Natural killer cell treated with Interleukin-12 subunit alpha and Interleukin-12 subunit beta and Interleukin-15 and Interleukin-18, amount 100 ng/mL, for 72 hours (primary cell): ENCODE measurements at regions not wholly inside any gene's neighbourhood (a gene's known extent, or its start where the extent isn't known, plus 50 kb on each side); places are given as distances from the start of the nearest gene placed in this dataset.

Experiments
- ATAC-seq, 2 donors: fragments of 150-1000 bp; cut with Tn5 transposase in 1 of 2; sonication (Bioruptor Pico), chemical (Tn5 transposase) in 1 of 2; 2 replicates each; pipeline ENCODE4 v1.10.0; 2021
- DNase-seq: peaks from one replicate; pipeline ENCODE4 v3.0.0; 2022; ENCODE audit warnings: low spot score
- H3K27ac Mint-ChIP-seq, 2 donors: 1 replicate in 1 of 2; 2 replicates in 1 of 2; pipeline ENCODE4 v1.8.0; 2022; ENCODE audit warnings: mixed read lengths in 2 of 2, mild to moderate bottlenecking in 1 of 2, moderate library complexity in 1 of 2
- H3K27me3 Mint-ChIP-seq, 2 donors: 1 replicate in 1 of 2; 2 replicates in 1 of 2; pipeline ENCODE4 v1.8.0; 2022; ENCODE audit warnings: mixed read lengths in 2 of 2
- H3K36me3 Mint-ChIP-seq: one replicate; pipeline ENCODE4 v1.8.0; 2022; ENCODE audit warnings: mixed read lengths
- H3K4me1 Mint-ChIP-seq, 2 donors: 1 replicate in 1 of 2; 2 replicates in 1 of 2; pipeline ENCODE4 v1.8.0; 2022; ENCODE audit warnings: low read depth in 2 of 2, mixed read lengths in 2 of 2, mild to moderate bottlenecking in 1 of 2
- H3K4me3 Mint-ChIP-seq: one replicate; pipeline ENCODE4 v1.8.0; 2022; ENCODE audit warnings: mixed read lengths
- H3K9me3 Mint-ChIP-seq: 2 replicates; pipeline ENCODE4 v1.8.0; 2022; ENCODE audit warnings: mixed read lengths

DNA sequence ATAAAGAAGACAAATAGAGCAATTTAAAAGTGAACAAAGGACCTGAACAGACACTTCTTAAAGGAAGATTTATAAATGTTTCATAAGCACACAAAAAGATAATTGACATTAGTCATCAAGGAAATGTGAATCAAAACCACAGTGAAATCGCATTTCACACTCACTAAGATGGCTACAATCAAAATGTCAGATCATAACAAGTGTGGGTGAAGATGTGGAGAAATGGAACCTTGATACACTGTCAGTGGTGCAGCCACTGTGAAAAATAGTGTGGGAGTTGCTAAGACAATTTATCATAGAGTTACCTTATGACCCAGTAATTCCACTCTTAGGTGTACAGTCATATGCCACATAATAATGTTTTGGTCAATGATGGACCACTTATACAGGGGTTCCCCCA, 54.5 kb upstream of the HTR4 start:
- Mint-ChIP-seq H3K9me3 (no peaks in the 10 kb centered on the region), H3K36me3 (peaks cover 11% of the 10 kb centered on the region), H3K4me3 (no peak overlapping the region), H3K4me1 (peaks cover 16 to 24% of the 10 kb centered on the region in 2 donors), H3K27ac (peak overlapping the region in 1 of 2 donors; percentile 45), H3K27me3 (peaks cover 18 to 23% of the 10 kb centered on the region in 2 donors)
- no peak for DNase-seq
- ATAC-seq, result peak; percentile 93 to 97

DNA sequence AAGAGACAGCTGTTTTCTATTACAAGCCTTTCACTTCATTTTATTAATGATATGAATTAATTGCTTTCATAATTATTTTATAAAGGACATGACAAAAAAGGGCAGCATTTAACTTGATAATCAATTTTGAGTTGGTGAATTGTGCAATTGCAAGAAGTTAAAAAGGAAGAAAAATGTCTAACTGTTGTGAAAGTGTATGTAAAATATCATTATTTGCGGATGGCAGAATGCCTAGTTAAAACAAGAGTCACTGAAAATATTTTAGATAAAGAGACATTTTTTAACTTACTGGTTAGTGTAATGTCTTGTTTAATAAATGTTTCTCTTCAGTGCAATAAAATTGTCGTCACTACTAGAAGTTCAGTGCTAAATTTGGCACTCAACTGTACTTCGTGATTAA, 57.6 kb upstream of the HTR4 start:
- Mint-ChIP-seq H3K4me1 (peaks cover 27 to 37% of the 10 kb centered on the region in 2 donors), H3K27me3 (peaks cover 16 to 27% of the 10 kb centered on the region in 2 donors), H3K4me3 (no peak overlapping the region), H3K27ac (no peak overlapping the region), H3K9me3 (peaks cover 4% of the 10 kb centered on the region), H3K36me3 (peaks cover 13% of the 10 kb centered on the region)
- no peak for DNase-seq
- no peak for ATAC-seq

DNA sequence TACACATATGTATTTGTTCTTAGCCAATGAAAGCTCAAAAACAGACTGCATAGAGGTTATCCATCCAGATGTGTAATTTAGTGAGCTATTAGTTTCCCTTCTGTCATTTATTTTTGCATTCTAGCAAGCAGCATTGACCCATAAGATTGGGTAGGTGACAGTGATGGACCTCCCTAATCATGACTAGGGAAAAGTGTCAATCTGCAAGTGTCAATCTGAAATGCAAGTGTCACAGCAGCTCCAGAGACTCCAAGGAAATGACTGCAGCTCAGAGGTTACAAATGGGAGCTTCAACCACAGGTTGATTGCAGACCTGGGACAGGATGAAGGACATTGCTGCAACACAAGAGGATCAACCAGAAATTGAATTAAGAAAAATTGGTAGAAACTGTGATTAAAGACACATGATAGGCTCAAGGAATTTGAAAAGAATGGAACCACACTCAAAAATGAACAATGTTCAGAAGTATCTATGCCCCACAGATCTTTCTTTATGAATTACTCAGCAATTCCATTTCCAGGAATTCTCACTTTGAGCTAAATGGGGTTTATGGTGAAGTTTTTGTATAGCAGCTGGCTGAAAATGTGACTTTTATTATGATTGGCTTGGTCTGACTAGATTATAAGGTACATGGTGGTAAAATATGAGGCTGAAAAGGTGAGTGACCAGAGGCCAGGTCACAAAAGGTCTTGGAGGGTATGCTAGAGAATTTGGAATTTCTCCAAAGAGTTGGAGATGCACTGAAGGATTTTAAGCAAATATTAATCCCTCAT, 59.6 kb upstream of the HTR4 start:
- peaks cover 13% of the 10 kb centered on the region for H3K36me3 Mint-ChIP-seq
- peaks cover 25 to 29% of the 10 kb centered on the region in 2 donors for H3K27me3 Mint-ChIP-seq
- ATAC-seq (peak; percentile 52 to 60), DNase-seq (no peak)
- peaks cover 4% of the 10 kb centered on the region for H3K9me3 Mint-ChIP-seq
- H3K4me3 Mint-ChIP-seq, result peak overlapping the region; percentile 0
- H3K4me1 Mint-ChIP-seq, result peaks cover 23% of the 10 kb centered on the region in 2 donors
- H3K27ac Mint-ChIP-seq, result no peak overlapping the region

DNA sequence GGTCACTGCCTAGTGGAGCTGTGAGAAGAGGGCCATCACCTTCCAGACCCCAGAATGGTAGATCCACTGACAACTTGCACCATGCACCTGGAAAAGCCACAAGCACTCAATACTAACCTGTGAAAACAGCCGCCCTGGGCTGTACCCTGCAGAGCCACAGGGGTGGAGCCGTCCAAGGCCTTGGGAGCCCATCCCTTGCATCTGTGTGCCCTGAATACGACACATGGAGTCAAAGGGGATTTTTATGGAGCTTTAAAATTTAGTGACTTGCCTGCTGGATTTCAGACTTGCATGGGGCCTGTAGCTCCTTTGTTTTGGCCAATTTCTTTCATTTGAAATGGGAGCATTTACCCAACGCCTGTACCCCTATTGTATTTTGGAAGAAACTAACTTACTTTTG, 62.4 kb upstream of the HTR4 start:
- no peak for DNase-seq

DNA sequence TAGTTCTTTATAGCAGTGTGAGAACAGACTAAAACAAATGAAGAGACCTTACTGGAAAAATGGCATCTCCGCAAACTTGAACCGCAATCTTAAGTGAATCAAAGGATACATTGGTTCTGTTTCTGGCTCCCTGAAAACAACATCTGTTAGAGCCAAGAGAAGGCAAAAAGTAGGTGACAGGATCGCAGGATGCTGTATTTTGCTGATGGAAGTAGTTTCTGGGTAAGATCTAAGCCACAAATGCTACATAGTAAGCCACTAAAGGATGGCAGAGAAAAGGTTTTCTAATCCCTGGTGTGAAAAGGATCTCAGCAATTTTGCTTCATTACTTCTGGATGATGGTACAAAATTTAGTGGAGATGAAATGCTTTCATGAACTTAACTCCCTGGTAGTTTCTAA, 63.3 kb upstream of the HTR4 start:
- no peak for ATAC-seq
- Mint-ChIP-seq H3K27me3 (peaks cover 29 to 36% of the 10 kb centered on the region in 2 donors), H3K4me3 (no peak overlapping the region), H3K27ac (no peak overlapping the region), H3K36me3 (peaks cover 6% of the 10 kb centered on the region), H3K4me1 (peaks cover 14 to 16% of the 10 kb centered on the region in 2 donors), H3K9me3 (peaks cover 4% of the 10 kb centered on the region)
- DNase-seq, result no peak

More for the DNA sequence above, 62.4 kb upstream of the HTR4 start:
- Mint-ChIP-seq H3K27me3 (peaks cover 31 to 39% of the 10 kb centered on the region in 2 donors), H3K4me1 (peaks cover 14 to 16% of the 10 kb centered on the region in 2 donors), H3K4me3 (no peak overlapping the region), H3K27ac (no peak overlapping the region), H3K36me3 (peaks cover 6% of the 10 kb centered on the region), H3K9me3 (peaks cover 4% of the 10 kb centered on the region)
- no peak for ATAC-seq

DNA sequence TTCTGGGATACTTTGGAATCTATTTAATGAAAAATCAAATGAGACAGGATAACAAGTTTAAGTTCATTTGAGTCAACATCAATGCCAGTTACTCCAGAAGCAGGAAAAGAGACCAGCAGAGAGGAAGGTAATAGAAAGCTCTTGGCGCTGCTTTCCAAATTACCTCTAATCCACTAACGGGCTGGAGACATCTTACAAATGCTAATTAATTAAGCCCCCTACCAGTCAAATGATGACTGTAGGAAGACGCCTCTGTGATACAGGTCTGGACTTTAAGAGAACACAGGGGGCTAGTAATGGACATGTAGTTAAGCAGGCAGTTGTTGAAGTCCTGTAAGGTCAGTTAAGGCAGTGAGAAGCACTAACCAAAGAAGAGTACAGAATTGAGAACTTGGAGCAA, 65.3 kb upstream of the HTR4 start:
- peaks cover 4% of the 10 kb centered on the region for H3K9me3 Mint-ChIP-seq
- H3K4me3 Mint-ChIP-seq, result no peak overlapping the region
- no peak overlapping the region for H3K27ac Mint-ChIP-seq
- H3K27me3 Mint-ChIP-seq, result peaks cover 32 to 39% of the 10 kb centered on the region in 2 donors
- peaks cover 6% of the 10 kb centered on the region for H3K36me3 Mint-ChIP-seq
- H3K4me1 Mint-ChIP-seq, result peaks cover 6 to 7% of the 10 kb centered on the region in 2 donors
- ATAC-seq (no peak), DNase-seq (no peak)

DNA sequence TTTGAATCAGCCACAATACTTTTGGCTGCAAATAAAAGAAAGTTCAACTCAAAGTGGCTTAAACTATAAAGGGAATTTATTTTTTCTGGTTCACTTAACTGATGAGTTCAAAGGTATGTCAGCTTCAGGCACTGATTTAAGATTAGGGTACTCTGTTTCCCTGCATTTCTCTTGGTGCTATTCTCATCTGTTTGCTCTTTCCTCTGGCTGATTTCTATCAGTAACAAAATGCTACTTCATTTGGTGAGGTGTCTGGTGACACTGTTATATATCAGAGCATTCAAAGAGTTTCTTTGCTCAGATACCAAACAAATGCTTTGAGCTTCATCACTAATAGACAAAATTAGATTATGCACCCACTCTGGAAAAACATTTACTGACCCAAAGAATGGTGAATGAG, 65.9 kb upstream of the HTR4 start:
- ATAC-seq (no peak), DNase-seq (no peak)
- peaks cover 0 to under 1% of the 10 kb centered on the region in 2 donors for H3K4me1 Mint-ChIP-seq
- peaks cover 29 to 38% of the 10 kb centered on the region in 2 donors for H3K27me3 Mint-ChIP-seq
- H3K36me3 Mint-ChIP-seq, result peaks cover under 1% of the 10 kb centered on the region
- no peak overlapping the region for H3K27ac Mint-ChIP-seq
- no peak overlapping the region for H3K4me3 Mint-ChIP-seq
- no peaks in the 10 kb centered on the region for H3K9me3 Mint-ChIP-seq

DNA sequence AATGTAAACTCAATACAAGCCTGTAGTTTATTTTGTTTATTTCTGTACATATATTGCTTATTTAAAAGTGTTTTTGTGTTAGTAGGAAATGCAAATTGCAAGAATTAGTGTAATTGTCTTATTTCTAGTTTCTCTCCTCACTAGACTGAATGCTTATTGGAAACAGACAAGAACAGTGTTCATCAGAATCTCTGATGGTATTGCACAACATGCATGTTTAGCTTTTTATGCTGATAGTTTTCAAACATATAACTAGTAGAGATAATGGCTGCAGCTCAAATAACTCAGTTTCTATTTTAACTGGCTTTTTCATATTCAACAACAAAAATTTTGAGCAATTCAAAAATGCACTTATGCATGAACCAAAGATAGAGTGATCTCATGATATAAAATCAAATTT, 68.8 kb upstream of the HTR4 start:
- ATAC-seq, result no peak
- H3K27ac Mint-ChIP-seq, result no peak overlapping the region
- no peaks in the 10 kb centered on the region for H3K4me1 Mint-ChIP-seq
- H3K4me3 Mint-ChIP-seq, result no peak overlapping the region
- no peak for DNase-seq
- peaks cover 25 to 38% of the 10 kb centered on the region in 2 donors for H3K27me3 Mint-ChIP-seq
- no peaks in the 10 kb centered on the region for H3K9me3 Mint-ChIP-seq
- H3K36me3 Mint-ChIP-seq, result no peaks in the 10 kb centered on the region

DNA sequence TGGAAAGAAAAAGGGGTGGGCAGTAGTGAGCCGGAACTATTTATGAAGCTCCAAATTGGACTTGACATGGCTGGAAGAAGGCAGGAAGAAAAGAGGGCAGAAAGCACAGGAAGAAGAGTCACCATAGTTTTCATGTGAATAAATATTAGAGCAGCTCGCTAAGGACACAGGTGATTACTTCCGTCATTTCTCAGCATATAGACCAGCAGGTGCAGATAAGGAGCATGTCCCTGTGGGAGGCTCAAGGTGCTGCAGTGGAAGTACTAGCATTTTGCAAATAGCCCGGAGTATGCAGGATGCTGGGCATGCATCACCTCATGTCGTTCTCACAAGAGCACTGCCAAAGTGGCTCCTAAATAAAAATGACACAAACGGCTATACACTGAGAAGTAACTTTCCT, 71.3 kb upstream of the HTR4 start:
- Mint-ChIP-seq H3K4me1 (peaks cover 0 to 3% of the 10 kb centered on the region in 2 donors), H3K36me3 (no peaks in the 10 kb centered on the region), H3K27me3 (peaks cover 13 to 21% of the 10 kb centered on the region in 2 donors), H3K4me3 (no peak overlapping the region), H3K27ac (no peak overlapping the region), H3K9me3 (no peaks in the 10 kb centered on the region)
- DNase-seq (no peak), ATAC-seq (no peak)

DNA sequence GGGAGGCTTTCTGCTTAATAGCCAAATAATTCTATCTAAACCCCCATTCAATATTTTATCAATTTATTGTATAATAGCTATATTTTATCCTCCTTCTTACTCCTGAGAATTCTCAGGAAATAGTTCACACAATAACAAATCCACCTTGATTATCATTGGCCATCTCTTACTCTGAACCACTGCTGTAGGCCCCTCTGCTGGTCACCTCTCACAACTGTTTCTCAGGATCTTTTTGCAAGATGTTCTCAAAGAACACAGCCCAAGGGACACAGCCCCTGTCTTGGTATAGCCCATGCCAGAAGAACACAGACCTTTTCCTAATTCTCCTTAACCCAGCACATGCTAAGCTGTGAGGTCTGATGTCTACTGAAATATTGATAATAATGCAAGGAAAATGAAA, 74.9 kb upstream of the HTR4 start:
- ATAC-seq, result no peak

DNA sequence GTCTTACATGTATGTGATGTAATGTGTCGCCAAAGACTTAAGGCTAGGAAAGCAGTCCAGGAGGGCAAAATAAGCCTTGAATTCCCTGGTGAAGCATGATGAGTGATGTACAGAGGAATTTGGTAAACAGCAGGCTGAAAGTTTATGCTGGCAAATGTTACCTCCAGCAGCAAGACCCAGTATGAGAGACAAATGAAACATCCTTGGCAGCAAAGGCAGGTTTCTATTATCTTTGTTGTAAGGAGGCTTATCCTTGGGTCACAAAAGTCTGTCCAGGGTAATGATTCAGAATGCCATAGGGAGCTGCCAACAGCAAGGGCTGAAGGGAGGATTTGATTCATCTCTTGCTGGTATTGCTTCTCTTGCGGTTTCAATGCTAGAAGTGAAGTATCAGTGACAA, 75.9 kb upstream of the HTR4 start:
- no peaks in the 10 kb centered on the region for H3K9me3 Mint-ChIP-seq
- peaks cover 4 to 32% of the 10 kb centered on the region in 2 donors for H3K4me1 Mint-ChIP-seq
- no peak overlapping the region for H3K27ac Mint-ChIP-seq
- H3K4me3 Mint-ChIP-seq, result no peak overlapping the region
- ATAC-seq, result no peak
- H3K27me3 Mint-ChIP-seq, result peaks cover 3 to 8% of the 10 kb centered on the region in 2 donors
- no peak for DNase-seq
- H3K36me3 Mint-ChIP-seq, result no peaks in the 10 kb centered on the region

More for the DNA sequence above, 74.9 kb upstream of the HTR4 start:
- Mint-ChIP-seq H3K27me3 (peaks cover 9 to 11% of the 10 kb centered on the region in 2 donors), H3K27ac (no peak overlapping the region), H3K4me3 (no peak overlapping the region), H3K36me3 (no peaks in the 10 kb centered on the region), H3K9me3 (no peaks in the 10 kb centered on the region), H3K4me1 (peaks cover 4 to 31% of the 10 kb centered on the region in 2 donors)
- no peak for DNase-seq

DNA sequence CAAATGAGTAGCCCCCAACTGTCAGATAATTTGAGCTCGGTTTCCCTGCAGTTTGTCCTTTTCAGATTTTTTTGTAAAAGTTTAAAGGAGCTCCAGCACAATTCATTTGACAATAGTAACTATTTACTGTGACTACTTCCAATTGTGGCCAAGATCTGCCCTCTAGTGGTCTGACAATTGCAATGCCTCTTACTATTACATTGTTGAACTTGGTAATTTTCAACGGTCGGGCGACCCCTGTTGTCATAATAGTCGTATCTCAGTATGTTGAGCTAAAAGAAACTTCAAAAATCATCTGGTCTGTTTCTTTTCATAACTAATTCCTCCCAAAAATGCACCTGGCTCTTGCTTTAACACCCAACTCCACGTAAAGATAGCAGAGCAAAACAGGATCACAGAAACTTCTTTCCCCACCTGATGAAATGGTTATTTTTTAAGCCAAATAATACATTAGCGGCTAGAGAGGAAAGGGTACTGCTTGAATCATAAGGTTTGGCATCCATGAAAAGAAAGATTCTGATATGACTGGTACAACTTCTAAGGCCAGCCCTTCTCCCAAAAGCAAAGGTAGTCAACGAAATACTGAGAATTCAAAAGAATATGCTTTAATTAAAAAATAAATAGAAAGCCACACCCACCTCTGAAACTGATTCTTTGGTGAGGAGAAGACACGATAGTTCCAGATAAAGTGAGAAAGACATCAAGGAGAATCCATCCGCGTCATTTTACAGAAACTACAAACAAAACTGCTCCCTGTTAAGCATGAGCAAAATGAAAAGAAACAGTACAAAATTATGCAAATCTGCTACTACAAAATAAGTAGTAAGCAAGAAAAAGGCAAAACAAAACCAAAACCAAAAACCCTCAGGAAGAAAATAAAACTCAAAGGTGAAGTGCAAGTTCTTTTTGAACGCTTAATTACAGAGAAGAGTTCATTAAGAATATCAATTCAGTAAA, 76.9 kb upstream of the HTR4 start:
- Mint-ChIP-seq H3K9me3 (no peaks in the 10 kb centered on the region), H3K4me1 (peaks cover 4 to 32% of the 10 kb centered on the region in 2 donors), H3K27ac (peak overlapping the region in 1 of 2 donors; percentile 48), H3K36me3 (no peaks in the 10 kb centered on the region), H3K27me3 (peaks cover 0 to 5% of the 10 kb centered on the region in 2 donors), H3K4me3 (peak overlapping the region; percentile 73)
- DNase-seq (peak; percentile 73), ATAC-seq (peak; percentile 85 to 89)

DNA sequence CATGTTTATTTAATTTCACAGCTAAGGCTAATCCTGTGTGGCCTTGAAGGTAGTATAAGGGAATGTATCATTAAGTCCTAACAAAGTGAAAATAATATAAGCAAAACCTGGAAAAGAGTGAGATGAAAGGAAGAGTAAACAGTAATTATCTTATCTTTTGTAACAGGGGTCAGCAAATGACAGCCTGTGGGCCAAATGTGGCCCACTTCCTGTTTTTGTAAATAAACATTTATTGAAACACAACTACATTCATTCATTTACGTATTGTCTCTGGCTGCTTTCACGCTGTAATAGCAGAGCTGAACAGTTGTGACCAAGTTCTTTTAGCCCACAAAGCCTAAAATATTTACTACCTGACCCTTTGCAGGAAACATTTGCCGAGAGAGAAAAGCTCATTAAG, 78.4 kb upstream of the HTR4 start:
- ATAC-seq (no peak), DNase-seq (no peak)
- Mint-ChIP-seq H3K4me1 (peaks cover 4 to 32% of the 10 kb centered on the region in 2 donors), H3K27ac (no peak overlapping the region), H3K27me3 (peaks cover 0 to 5% of the 10 kb centered on the region in 2 donors), H3K36me3 (no peaks in the 10 kb centered on the region), H3K9me3 (no peaks in the 10 kb centered on the region), H3K4me3 (no peak overlapping the region)
